ENCODE measurements at regions not wholly inside any gene's neighbourhood (a gene's known extent, or its start where the extent isn't known, plus 50 kb on each side); places are given as distances from the start of the nearest gene placed in this dataset.

DNA sequence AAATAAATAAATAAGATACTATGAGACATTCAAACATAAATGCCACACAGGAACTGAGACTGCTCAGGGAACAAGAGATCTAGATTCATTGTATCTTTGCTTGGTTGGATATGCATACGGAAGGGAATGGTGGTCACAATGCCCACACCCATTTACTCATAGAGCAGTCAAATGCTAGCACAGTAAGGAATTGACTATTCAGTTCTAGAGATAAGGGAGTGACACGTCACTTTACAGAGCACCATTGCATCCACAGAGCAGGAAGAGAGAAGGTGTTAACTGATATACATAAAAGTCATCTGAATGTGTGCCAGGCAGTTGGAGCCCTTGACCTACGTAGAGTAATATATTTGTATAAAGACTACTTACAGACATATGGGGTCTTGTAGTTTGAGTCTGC is 530.0 kb upstream of the NOVA1 start:
- DNase-seq, result no peak

DNA sequence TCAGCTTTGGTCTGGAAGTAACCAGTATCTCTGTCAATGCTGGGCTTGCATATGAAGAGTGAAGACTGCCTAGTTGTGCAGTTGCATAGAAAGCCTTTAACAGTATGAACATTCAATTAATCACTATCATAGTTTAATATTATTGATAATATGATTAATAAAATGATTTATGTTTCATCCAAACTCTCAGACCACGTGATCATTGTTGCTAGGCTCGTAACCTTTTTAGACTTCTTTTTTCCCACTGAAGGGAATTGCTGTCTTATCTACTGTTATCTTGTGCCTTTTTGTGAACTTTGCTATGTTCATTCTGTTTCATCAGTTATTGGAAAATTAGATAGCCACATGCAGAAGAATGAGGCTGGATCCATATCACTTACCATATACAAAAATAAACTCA is 536.4 kb upstream of the NOVA1 start:
- no peak for DNase-seq

DNA sequence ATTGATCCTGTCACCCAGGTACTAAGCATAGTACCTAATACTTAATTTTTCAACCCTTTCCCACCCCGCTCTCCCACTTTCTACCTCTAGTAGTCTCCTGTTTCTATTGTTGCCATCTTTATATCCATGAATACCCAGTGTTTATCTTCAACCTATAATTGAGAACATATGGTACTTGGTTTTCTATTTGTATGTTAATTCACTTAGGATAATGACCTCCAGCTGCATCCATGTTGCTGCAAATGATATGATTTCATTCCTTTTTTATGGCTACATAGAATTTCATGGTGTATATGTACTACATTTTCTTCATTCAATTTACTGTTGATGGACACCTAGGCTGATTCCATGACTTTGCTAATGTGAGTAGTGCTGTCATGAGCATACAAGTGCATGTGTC is 547.3 kb upstream of the NOVA1 start:
- DNase-seq, result no peak

DNA sequence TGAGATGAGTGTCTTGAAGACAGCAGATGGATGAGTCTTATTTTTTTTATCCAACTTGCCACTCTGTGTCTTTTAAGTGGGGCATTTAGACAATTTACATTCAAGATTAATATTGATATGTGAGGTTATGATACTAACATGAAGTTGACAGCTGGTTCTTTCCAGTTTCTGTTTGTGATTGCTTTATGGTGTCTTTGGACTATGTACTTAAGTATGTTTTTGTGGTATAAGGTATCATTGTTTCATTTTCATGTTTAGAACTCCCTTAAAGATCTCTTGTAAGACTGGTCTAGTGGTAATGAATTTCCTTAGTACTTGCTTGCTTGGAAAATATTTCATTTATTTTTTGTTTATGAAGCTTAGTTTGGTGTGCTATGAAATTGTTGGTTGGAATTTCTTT is 550.3 kb upstream of the NOVA1 start:
- DNase-seq, result no peak

DNA sequence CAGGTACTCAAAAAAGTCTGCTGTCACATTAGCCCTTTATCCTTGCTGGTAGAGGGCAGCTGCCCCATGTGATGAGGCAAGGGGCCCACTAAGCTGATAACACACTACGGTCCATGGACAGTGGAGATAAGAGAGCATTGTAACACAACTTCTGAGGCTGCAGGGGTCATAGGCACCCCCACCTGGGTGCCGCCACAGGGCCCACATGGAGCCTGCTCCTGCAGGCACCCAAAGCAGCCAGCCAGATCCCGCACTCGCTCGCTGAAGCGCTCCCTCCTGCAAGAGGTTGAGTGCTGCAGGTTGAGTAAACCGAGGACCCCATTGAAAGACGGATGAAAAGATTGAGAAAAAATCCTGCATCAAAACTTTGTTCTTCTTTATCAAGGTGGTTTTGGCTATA is 566.3 kb upstream of the NOVA1 start:
- DNase-seq, result no peak

DNA sequence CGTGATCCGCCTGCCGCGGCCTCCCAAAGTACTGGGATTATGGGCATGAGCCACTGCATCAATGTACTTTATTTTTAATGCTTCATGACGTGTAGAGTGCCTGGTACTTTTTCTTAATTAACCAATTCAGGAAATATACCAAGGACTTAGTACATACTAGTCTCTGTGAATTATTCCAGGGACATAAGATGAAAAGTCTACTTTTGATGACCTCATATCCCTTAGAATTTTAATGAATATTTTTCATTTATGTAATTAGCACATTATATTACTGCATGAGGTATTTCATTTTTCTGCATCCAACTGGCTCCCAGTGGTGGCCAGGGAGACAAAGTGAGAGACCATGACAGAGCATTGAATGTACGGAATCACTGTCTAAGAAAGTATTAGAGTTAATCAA is 577.7 kb upstream of the NOVA1 start:
- DNase-seq, result no peak

DNA sequence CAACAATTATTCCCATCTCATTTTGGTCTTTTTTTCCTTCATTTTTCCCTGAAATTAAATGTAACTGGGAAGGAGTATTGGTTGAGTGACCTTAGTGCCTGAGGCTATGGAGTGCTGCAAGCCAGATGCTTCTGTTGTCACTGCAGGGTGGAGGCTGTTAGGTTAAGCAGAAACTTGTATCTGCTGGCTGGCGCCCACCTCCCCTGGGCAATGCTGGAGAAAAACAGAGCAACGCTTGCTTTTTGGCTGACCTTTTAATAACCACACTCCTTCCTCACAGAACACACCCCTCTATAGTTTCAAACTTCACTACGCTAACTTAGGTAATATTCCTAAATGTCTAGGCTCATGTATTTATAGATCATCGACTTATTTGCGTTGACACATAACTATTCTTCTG is 583.5 kb upstream of the NOVA1 start:
- no peak for DNase-seq

DNA sequence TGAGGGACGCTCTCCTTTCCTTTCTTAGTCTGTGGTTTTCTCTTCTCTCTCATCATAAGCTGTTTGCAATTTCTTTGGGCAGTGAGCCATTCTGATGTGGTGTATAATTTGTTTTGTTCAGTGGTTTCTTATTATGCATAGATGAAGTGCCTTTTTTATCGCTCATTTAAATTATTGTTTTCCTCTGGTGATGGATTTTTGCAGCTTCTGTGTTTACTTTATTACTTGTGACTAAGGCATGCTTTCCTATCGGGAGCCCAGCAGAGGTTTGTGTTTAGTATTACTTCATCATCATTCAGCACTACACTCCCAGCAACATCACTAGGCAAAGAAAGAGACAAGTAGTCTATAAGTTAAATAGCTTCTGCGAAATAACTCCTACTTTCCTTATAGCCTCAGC is 586.6 kb upstream of the NOVA1 start:
- DNase-seq, result no peak

DNA sequence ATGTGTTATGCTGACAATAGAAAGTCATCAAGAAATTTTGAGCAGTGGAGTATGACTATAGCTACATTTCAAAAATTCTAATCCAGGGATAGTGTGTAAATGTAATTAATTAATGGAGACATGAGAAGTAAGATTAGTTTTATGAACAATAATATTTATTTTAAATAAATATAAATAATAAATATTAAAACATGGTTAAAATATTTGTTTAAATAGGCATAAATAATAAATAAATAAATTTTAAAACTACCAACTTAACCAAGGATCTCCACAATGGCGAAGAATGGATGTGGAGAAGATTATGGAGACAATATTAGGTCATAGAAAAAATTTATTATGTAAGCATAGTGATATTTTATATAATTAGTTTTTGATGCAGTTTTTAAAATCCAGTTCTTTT is 588.2 kb upstream of the NOVA1 start:
- no peak for DNase-seq

DNA sequence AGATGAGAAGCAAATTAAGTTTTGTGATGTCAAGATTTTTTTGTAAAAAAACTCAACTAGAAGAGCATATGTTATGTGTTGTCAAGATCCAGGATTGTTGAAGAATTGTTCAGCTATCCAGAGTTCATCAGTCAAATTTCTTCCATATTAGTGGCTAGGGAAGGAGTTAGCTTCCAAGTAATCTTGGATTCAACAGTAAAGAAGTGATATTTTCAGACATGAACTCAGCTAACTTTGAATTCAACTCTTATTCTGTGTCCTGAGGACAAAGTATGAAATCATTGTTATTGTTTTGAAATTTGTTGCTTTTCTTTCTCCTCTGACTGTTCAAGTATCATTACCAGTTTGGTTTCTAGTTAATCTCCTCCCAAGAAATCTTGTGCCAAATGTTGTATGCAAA is 589.3 kb upstream of the NOVA1 start:
- DNase-seq, result no peak

DNA sequence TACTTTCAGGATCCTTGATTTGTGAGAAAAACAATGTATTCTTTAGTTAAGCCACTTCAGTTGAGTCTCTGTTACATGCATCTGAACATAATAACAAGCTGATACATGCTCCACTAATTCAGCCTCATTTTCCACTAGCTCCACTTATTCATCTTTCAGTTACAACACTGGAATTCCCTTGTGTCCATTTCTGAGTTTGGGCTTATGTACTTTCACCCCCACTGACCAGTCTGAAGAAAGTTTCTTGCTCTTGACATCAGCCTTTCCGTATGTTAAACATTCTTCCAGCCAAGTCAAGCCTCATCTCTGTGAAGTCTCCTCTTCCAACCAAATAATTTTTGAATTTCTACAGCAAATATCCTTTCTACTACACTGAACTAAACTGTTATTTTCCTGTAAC is 592.5 kb upstream of the NOVA1 start:
- DNase-seq, result no peak

DNA sequence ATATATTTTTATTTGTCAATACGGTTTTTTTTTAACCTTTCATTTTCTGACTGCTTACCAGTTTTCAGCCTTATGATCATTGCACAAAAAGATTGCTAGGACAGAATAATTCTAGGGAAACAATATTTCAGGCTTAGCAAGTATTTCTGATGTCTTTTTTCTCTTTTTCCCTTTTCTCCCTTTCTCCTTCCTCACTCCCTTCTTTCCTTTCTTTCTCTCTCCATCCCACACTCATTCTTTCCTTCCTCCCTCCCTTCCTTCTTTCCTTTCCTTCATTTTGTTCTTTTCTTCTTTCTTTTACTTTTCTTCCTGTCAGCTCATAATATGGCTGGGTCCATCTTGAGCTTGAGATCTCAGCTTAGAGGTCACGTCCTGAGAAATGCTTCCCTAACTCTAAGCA is 601.4 kb upstream of the NOVA1 start:
- no peak for DNase-seq

DNA sequence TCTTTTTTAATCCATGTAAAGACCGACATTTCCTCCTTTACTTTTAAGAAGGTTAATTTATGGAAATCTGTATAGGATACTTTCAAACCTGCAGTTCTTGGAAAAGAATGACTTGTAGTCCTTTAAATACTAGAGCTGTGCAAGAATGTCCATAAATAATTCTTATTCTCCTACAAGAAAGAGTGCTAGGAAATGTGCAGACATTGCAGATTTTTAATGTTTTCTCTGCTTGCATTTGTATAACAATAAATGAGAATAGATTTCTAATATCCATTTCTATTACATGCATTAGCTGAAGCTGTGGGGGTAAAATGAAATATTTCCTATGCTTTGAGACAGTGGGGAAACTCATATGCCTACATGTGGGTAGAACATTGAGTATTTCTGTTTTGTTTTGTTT is 607.2 kb upstream of the NOVA1 start:
- no peak for DNase-seq

DNA sequence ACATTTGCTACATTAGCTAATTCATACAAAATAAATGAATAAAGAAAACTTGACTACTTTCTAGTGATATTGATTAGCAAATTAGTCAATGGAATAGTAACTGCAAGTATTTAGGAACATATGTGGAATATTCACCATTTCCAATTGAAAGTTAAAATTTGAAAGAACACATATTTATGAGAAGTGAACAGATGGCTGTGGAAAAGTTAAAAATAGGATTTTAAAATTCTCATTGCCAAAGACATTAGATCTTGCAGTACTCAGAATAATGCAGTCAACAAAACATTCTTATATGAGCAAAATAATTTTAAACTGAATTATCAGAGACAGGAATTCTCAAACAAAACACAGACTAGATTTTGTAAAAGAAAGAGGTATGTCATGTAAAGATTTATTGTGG is 613.9 kb upstream of the NOVA1 start:
- no peak for DNase-seq

DNA sequence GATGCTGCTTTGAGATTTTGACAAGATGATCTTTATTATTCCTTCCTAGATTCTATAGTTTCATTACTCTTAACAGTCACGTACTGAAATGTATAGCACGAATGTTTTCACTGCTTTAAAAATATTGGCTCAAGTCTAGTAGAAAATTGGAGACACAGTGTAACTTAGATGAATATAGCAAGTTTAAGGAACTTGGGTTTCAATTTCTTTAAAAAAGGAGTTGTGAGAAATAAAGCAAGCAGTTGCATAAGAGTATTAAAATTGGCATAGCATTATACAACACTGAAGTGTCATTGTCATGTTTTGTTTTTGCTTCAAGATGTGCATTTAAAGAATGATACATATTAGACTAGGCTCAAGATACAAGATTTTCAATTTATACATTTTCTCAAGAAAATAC is 624.8 kb upstream of the NOVA1 start:
- DNase-seq, result no peak

DNA sequence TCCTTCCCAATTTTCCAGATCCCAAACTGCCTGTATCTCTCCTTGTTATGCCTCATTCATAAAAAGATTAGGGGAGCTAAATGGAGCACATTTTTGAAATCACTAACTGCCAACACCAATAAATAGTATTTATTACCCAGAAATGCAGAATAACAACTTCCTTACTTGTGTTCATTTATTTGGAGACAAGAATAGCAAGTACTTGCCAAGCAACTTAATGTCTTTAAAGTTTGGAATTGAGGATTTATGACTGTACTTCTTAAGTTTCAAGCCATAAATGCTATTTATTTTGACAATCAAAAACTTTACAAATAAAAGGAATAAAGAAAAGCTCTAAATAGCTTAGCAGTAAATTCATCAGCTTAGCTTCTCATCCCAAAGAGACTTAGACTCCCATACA is 626.1 kb upstream of the NOVA1 start:
- DNase-seq, result no peak

DNA sequence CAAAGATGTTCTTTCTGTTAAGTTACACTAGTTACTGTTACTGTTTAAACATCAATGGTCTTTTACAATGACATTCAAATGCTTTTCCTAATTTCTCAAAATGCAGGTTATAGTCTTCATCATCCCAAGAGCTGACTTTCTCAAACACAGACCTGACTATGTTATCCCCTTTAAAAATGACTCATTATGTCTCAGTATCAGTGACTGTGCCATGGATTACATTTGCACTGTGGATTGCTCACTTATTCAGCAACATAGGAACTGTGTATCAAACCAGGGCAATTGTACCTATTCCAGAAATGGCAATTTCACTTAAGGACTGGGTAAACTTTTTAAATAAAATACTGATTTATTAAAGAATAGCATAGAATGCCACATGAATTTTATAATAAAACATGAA is 630.2 kb upstream of the NOVA1 start:
- DNase-seq, result no peak

DNA sequence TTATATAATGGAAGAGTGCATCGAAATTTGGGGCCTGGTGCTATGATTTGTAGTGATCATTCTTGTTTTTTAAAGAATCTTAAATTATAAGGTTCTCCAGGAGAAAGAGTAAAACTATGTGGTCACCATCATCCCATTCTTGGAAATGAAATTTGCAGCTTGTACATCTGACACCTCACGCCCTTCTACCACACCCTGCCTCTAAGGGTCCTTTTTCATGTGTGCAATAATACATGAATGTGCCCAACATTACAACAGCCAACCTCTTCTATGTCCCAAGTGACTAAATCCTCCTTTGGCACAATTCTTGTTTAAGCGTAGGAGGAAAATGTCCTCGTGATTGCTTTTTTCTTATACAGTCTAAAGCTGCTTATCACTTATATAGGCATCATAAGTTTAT is 636.5 kb upstream of the NOVA1 start:
- DNase-seq, result no peak

DNA sequence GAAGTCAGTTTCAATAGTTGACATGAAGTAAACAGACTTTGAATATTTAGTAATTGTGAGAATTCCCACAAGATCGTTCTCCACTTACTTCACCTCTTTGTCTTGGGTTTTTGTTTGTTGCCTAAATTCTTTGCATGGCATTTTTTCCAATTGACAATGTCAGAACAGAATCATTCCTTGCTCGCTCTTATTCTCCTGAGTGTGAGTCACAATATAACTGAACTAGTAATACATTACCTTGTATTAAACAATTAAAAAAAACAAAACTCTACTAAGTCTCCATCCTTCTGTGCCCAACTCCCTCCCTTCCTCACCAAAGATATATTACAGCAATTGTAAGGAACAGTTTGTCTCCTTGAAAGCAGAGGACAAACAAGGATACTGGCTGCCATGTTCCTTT is 638.8 kb upstream of the NOVA1 start:
- DNase-seq, result no peak

DNA sequence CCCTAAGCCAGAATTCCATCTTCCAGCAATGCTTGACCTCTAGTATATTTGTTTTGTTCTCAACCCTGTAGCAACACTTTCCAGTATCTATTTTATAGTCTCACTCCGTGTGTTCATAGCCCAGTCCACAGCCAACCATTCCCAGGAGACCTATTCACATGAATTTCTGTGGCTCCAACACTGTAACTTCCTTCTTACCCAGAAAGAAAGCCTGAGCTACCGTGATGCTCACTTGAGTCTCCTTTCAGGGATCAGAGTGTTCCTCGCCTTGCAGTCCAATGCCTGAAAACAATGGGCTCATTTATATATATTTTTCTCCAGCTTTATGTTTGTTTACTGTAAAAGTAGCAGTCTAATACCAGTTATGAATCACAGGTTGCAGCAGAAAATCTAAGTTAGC is 645.0 kb upstream of the NOVA1 start:
- no peak for DNase-seq

DNA sequence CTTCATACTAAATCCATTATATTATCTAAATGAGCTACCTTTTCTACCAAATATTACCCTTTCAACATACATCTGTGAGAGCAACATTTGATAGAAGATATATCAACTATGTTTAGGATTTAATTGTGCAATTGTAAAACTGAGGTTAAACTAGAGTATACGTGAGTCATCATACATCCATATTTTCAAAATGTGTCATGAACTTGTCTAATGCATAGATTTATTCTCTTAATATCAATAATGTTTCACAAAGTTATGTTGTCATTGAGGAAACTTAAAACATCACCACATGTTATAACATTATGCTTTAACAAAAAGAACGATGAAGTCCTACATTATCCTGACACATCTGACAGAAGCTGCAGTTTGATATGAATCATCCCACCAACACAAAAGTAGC is 645.5 kb upstream of the NOVA1 start:
- no peak for DNase-seq

DNA sequence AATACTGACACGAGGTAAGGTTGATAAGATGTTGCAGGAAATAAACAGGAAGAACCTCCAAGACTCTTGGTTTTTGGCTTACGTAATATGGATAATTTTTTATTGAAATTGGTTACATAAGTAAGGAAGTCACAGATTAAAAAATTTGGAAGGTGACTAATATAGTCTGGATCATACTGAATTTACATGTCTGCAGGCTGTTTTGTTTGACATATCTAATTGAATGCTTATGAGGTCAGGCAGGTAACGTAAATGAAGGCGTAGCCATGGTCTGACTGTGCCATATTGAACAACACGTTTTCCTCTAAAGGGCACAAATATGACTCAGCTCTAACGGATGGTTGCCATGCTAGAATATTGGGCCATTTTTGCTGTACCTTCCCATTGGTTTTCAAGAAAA is 648.1 kb upstream of the NOVA1 start:
- no peak for DNase-seq

DNA sequence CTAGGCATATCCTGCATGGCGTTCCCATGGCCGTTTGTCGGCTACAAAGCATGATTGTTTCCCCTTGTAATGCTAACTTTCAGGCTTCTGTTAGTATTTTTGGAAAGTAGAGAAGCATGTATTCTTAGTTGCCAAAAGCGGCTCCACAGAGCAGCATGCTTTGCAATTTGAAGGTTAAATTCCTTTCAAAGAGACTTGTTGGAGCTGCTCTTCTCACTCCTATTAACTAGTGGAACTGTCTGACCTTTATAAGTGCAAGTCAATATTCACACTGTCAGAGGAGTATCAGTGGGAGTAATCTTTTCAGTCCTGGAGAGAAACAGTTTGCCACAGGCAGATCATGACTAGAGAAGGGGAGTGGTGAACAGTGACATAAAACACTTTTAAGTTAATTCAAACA is 656.1 kb upstream of the NOVA1 start:
- DNase-seq, result no peak

DNA sequence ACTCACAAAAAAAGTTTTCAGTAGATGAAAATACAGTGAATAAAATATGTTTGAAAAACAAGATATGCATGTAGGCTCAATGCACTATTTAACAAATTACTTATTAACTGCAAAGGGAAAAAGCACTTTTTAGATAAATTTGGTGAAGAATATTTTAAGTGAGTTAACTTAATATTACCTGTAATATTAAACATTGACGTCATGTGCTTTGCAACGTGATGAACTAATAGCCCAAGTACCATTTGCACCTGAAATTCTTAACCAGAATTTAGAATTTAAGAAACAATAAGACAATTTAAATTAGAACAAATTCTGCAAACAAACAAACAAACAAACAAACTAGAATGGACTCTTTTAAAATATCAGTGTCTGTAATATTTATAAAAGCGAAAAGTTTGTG is 659.0 kb upstream of the NOVA1 start:
- DNase-seq, result no peak

DNA sequence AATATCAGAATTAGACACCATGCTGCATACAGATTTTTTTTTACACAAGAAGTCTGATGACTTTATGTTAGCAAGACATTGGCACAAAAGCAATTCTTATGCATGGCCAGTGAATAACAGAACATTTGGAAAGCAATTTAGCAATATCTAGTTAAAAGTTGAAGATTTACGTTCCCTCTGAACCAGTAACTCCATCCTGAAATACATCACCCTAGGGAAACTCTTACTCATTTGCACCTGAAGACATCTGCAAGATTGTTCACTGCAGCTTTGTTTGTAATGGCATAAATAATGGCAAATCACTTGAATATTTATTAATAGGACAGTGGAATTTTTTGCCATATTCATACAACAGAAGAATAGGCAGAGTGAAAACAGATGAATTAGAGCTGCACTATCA is 670.0 kb upstream of the NOVA1 start:
- no peak for DNase-seq

DNA sequence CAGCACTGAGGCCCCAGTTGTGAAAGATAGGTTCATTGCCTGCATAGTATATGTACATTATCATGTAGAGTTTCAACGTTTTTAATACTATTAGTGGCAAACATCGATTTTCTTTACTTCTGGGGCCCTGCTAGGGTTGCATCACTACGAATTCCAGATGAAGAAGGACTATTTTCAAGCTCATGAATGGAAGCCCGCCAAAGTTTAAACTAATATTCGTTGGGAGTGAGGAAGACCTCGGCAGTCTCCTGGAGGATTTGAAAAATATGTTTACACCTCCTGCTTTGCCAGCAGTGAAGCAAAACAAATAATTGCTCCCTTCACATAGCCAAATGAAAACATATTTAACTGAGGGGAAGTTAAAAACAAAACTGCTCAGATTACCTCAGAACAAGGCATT is 672.9 kb upstream of the NOVA1 start:
- no peak for DNase-seq

DNA sequence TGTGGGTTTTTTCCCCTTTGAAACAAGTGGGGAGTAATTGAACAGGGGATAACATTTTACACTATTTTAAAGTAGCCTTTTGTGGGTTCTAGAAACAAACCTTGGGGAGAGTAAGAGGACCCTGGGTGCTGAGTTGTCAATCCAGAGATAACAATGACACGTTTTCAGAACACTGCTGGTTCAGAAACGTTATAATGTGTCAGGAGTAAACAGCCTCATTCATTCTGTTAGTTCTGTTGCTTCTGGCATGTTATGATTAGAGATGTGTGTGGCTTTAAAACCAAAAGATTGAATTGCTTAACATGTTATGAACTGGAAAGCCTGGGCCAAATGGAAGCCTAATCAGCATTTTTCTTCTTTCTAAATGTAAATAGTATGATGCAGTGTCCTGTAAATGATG is 680.5 kb upstream of the NOVA1 start:
- no peak for DNase-seq
